ENCODE measurements at regions not wholly inside any gene's neighbourhood (a gene's known extent, or its start where the extent isn't known, plus 50 kb on each side); places are given as distances from the start of the nearest gene placed in this dataset.

- DNase-seq = no peak
These were observed 681.2 kb downstream of the SQOR start for GRCh38 chr15:46316024-46316423.

GRCh38 chr15:46317029-46317428 lies 682.2 kb downstream of the SQOR start:
- DNase-seq = no peak

- DNase-seq = no peak
These were observed 687.9 kb downstream of the SQOR start for GRCh38 chr15:46322753-46323152.

- DNase-seq = no peak
These were observed 691.3 kb downstream of the SQOR start for GRCh38 chr15:46326173-46326572.

- no peak for DNase-seq
These were observed 694.0 kb downstream of the SQOR start for GRCh38 chr15:46328821-46329220.

- DNase-seq = no peak
These were observed 695.0 kb downstream of the SQOR start for GRCh38 chr15:46329876-46330275.

- DNase-seq = no peak
These were observed 696.7 kb downstream of the SQOR start for GRCh38 chr15:46331546-46331945.

GRCh38 chr15:46343196-46343935 lies 708.5 kb downstream of the SQOR start:
- no peak for DNase-seq

GRCh38 chr15:46344115-46344724 lies 709.4 kb downstream of the SQOR start:
- peak; percentile 29 for DNase-seq

GRCh38 chr15:46344915-46345314 lies 710.1 kb downstream of the SQOR start:
- DNase-seq = no peak

GRCh38 chr15:46354443-46354842 lies 719.6 kb downstream of the SQOR start:
- DNase-seq = no peak

GRCh38 chr15:46365572-46365971 lies 730.7 kb downstream of the SQOR start:
- no peak for DNase-seq

- DNase-seq = no peak
These were observed 731.7 kb downstream of the SQOR start for GRCh38 chr15:46366360-46367007.

- DNase-seq = no peak
These were observed 749.1 kb downstream of the SQOR start for GRCh38 chr15:46383978-46384377.

GRCh38 chr15:46386356-46386755 lies 751.5 kb downstream of the SQOR start:
- DNase-seq = no peak

GRCh38 chr15:46389739-46390138 lies 754.9 kb downstream of the SQOR start:
- DNase-seq = no peak

GRCh38 chr15:46394463-46394862 lies 759.6 kb downstream of the SQOR start:
- DNase-seq = no peak

GRCh38 chr15:46408312-46408711 lies 773.5 kb downstream of the SQOR start:
- DNase-seq = no peak

- DNase-seq = no peak
These were observed 775.0 kb downstream of the SQOR start for GRCh38 chr15:46409841-46410301.

GRCh38 chr15:46410705-46411104 lies 775.9 kb downstream of the SQOR start:
- peak; percentile 89 for DNase-seq

- no peak for DNase-seq
These were observed 777.1 kb downstream of the SQOR start for GRCh38 chr15:46411900-46412299.

- no peak for DNase-seq
These were observed 779.0 kb downstream of the SQOR start for GRCh38 chr15:46413799-46414198.

GRCh38 chr15:46416544-46416943 lies 781.7 kb downstream of the SQOR start:
- no peak for DNase-seq
